IPS-NIHi7 (cell line): ENCODE measurements at regions not wholly inside any gene's neighbourhood (a gene's known extent, or its start where the extent isn't known, plus 50 kb on each side); places are given as distances from the start of the nearest gene placed in this dataset.

Source experiments
- DNase-seq: peaks from one replicate; pipeline ENCODE4 v3.0.0; 2012; ENCODE audit warnings: mixed read lengths; ENCODE audit errors: extremely low spot score

- no peak for DNase-seq
Measured at GRCh38 chr6:108751851-108752732, 96.1 kb upstream of the ARMC2 start.

- DNase-seq = no peak
Measured at GRCh38 chr6:108752733-108753590, 95.3 kb upstream of the ARMC2 start.

- no peak for DNase-seq
Measured at GRCh38 chr6:108755257-108756240, 92.7 kb upstream of the ARMC2 start.

DNA sequence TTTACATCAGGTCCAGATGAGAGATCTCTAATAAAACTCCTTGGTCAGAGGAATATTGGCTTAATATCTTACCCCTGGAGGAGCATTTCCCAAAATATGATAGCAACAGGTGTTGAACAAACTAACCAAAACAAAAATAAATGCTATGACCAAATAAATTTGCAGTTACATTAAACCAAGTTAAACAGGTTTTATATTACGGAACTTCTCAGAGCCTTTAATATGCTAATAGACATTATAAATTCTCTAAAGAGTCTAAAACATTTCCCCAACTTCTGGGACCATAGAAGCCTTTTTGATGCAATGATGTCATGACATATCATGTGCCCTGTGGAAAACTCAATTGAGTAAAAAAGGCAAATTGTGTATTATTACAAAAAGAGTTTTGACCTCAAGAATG lies 90.9 kb upstream of the ARMC2 start:
- DNase-seq = no peak

- DNase-seq = no peak
Measured at GRCh38 chr6:108758884-108759283, 89.3 kb upstream of the ARMC2 start.

GRCh38 chr6:108760126-108761050 lies 87.8 kb upstream of the ARMC2 start:
- DNase-seq = peak; percentile 38

DNA sequence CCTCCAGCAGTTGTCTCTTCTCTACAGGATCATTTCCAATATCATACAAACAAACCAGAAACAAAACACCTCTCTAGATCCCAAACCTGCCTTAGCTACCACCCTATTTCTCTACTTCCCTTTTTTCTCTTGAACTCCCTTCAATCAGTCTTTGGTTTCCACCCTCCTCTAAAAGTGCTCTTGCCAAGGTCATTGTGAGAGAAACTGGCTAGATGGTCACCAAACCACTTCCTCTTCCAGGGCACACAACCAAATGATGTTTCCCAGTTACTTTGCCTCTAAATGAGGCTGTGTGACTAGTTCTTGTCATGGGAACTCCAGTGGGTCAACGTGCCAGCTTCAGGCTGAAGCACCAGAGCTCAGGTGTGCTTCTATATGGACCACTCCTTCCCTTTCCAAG lies 85.8 kb upstream of the ARMC2 start:
- DNase-seq = no peak

DNA sequence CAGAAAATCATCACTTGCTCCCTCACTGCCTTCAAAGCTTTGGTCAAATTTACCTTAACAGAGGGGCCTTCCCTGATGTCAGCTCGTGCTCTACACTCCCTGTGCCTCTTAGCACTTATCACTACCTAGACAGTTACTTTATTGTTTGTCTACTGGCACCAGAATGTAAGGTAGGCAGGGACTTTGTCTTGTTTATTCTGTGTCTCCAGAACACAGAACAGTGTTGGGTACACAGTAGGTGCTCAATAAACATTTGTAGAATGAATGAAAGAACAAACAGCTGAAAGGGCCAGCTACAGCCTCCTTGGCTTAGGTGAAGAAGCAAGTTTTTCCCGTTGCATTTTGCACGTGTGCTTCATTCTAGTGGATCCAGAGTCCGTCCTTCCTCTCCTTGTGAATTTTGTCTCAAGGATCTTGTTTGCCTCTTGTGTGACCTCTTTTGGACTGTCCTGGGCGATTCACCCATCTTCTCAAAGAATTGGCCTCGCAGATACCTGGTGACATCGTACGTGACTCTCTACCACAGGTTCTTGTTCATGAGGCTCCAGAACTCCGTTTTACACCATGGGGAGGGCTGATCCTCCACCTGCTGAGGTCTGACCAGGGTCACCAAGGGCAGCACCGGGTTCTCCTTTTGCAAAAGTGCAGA lies 84.2 kb upstream of the ARMC2 start:
- no peak for DNase-seq

GRCh38 chr6:108764580-108764950 lies 83.7 kb upstream of the ARMC2 start:
- DNase-seq = no peak

DNA sequence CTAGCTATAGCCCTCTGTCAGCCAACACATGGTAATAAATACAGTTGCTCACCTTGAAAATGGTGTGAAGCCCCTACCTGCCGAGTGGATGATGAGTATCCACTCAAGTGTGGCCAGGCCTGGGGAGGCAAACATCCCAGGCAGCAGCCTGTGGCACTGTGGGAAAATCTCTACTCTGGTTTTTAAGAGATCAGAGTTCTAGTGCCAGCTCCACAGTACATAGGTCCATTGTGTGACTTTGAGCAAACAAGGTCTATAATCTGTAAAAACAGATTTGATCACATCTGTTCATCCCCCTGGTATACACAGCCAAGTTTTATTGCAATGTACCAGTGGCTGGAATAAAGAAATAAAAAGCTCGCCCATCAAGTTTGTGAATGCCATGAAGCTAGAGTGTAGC lies 82.7 kb upstream of the ARMC2 start:
- DNase-seq = no peak

- DNase-seq = no peak
Measured at GRCh38 chr6:108766419-108766818, 81.8 kb upstream of the ARMC2 start.

DNA sequence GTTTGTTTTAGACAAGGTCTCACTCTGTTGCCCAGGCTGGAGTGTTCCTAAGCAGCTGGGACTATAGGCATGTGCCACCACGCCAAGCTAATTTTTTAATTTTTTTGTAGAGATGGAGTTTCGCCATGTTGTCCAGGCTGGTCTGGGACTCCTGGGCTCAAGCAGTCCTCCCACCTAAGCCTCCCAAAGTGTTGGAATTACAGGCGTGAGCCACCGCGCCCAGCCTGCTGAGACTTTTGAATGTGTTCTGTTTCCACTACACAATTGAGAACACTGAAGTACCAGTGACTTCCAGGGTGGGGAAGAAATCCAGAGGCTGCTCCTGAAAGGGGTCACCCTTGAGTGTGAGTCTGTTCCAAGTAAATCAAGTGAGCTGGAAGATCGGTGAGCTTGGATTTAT lies 81.3 kb upstream of the ARMC2 start:
- DNase-seq = no peak

DNA sequence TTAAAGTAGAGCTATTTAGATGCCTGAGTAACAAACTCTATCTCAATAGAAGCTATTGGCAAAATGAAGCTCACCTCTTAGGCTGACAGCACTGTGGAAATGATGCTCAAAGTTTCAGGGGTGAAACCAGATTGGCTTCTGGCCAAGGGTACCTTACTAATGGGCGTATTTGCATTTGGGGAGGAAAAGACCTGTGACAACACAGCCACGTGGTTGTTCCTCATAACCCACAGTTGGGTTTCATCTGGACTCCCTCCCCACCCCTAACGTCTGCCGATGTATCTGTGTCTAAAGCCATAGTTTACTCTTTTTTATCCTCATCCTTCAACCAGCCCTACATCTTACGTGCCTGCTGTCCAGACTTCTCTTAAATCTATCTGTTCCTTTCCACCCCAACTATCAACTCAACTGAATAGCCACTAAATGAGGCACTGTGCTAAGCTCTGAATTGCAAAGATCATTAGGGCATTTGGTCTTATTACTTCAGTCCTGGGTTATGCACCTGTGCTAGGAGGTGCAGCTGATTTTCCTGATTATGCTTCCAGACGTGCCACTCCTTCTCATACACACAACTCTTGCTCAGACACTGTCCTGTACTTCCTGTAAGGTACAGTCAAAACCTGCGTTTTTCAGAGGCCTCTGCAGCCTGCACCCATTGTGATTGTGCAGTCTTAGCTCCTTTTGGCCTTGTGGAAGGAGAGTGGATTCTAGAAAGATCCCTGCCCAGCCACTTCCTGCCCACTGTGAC lies 80.6 kb upstream of the ARMC2 start:
- no peak for DNase-seq

- no peak for DNase-seq
Measured at GRCh38 chr6:108768166-108768555, 80.1 kb upstream of the ARMC2 start.

DNA sequence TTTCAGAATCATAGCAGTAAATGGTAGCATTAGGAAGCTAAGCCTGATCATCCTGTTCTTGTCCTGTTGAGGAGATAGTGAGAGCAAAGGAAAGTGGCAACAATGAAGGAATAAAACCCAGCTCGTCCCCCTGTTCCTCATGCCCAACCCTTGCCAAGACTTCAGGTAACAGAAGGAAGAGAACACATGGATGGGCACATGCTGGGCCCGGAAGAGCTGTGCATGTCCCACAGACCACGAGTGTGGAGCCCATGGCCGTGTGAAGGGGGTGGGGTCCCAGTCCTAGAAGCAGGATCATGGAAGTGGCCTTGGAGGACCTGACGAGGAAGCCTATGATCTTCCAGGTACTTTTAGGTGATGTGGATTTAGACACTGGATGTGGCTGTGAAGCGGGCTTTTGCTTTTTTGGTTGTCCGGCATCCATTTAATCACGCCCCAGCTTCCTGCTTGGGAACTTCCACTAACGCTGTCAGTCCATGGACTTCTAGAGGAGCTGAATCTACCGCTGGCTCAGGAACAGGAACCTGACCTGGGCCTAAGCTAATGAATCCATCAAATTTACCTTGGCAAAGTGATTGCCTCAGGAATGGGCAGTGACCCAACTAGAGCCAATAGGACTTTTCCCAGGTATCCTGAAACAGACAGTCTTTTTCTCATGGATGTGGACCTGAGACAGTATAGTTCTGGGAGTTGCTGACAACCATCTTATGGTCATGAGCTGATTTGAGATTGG lies 79.3 kb upstream of the ARMC2 start:
- no peak for DNase-seq

- no peak for DNase-seq
Measured at GRCh38 chr6:108771421-108771820, 76.8 kb upstream of the ARMC2 start.

- no peak for DNase-seq
Measured at GRCh38 chr6:108774555-108774954, 73.7 kb upstream of the ARMC2 start.

GRCh38 chr6:108777536-108777935 lies 70.7 kb upstream of the ARMC2 start:
- no peak for DNase-seq
